H1 (cell line): ENCODE measurements at regions not wholly inside any gene's neighbourhood (a gene's known extent, or its start where the extent isn't known, plus 50 kb on each side); places are given as distances from the start of the nearest gene placed in this dataset.

Experiments used
- CTCF ChIA-PET: fragments of 300-600 bp; sonication (Branson Sonifier 250); formaldehyde crosslinking; loops from one replicate; lab custom pipeline; 2021; ENCODE audit not compliant: partially characterized antibody; lab: Charles Lee
- POLR2A ChIA-PET: fragments of 300-600 bp; sonication (Branson Sonifier 250); formaldehyde crosslinking; loops from one replicate; lab custom pipeline; 2021; ENCODE audit warnings: inconsistent platforms; ENCODE audit not compliant: partially characterized antibody; lab: Charles Lee
- DNase-seq, 2 experiments: peaks; one replicate each; pipeline versions ENCODE4 v3.0.0 to v3.0.0-alpha.2; 2010 to 2022; ENCODE audit warnings: low spot score in 2 of 2, low read depth in 1 of 2, mixed read lengths in 1 of 2
- FAIRE-seq: peaks from 2 replicates; lab custom pipeline; 2011; peaks lifted over from hg19 to GRCh38; lab: Jason Lieb, UNC
- H2AFZ ChIP-seq: 2 replicates; pipeline ENCODE4 v1.8.1; 2012; ENCODE audit warnings: low read length, inconsistent platforms
- H2AK5ac ChIP-seq: 2 replicates; pipeline ENCODE4 v1.6.1; 2013; ENCODE audit warnings: low read depth, low read length
- H2BK120ac ChIP-seq: replicated peaks from 2 replicates; pipeline ENCODE3; 2013; ENCODE audit warnings: low read depth, low read length, inconsistent platforms
- H2BK12ac ChIP-seq: 2 replicates; pipeline ENCODE4 v1.6.1; 2013; ENCODE audit warnings: low read depth, low read length
- H2BK15ac ChIP-seq: 2 replicates; pipeline ENCODE4 v1.6.1; 2013; ENCODE audit warnings: low read length
- H2BK20ac ChIP-seq: 2 replicates; pipeline ENCODE4 v1.6.1; 2013; ENCODE audit warnings: low read length
- H2BK5ac ChIP-seq: 2 replicates; pipeline ENCODE4 v1.6.1; 2013; ENCODE audit warnings: low read depth, low read length
- H3K14ac ChIP-seq: 2 replicates; pipeline ENCODE4 v1.6.1; 2013; ENCODE audit warnings: inconsistent platforms; ENCODE audit not compliant: insufficient read length
- H3K18ac ChIP-seq: 2 replicates; pipeline ENCODE4 v1.6.1; 2013; ENCODE audit warnings: low read length; ENCODE audit errors: extremely low read depth
- H3K23ac ChIP-seq: 2 replicates; pipeline ENCODE4 v1.6.1; 2013; ENCODE audit warnings: inconsistent platforms; ENCODE audit not compliant: insufficient read length
- H3K23me2 ChIP-seq: 2 replicates; pipeline ENCODE4 v1.6.1; 2013; ENCODE audit warnings: low read depth, low read length
- H3K27ac ChIP-seq: 2 replicates; pipeline ENCODE4 v1.6.1; 2011; ENCODE audit warnings: low read depth, low read length, inconsistent platforms
- H3K27me3 ChIP-seq, 4 experiments: replicated peaks in 1 of 4; 1 replicate in 1 of 4; 2 replicates in 3 of 4; pipeline versions ENCODE4 v1.6.1 to v1.8.1; 2011 to 2013; ENCODE audit warnings: low read length in 3 of 4, mild to moderate bottlenecking in 3 of 4, inconsistent platforms in 2 of 4, mixed read lengths in 2 of 4, moderate library complexity in 1 of 4; ENCODE audit not compliant: control insufficient read depth in 3 of 4, insufficient read depth in 3 of 4; ENCODE audit errors: extremely low read depth in 1 of 4
- H3K36me3 ChIP-seq, 4 experiments: 2 replicates each; pipeline versions ENCODE4 v1.6.1 to v1.8.1; 2011 to 2013; ENCODE audit warnings: mild to moderate bottlenecking in 4 of 4, low read length in 3 of 4, moderate library complexity in 2 of 4, control low read depth in 1 of 4, inconsistent platforms in 1 of 4; ENCODE audit not compliant: insufficient read depth in 4 of 4, control insufficient read depth in 2 of 4
- H3K4ac ChIP-seq: replicated peaks from 2 replicates; pipeline ENCODE3; 2013; ENCODE audit warnings: low read length, low read depth, mixed read lengths, inconsistent platforms; ENCODE audit not compliant: insufficient read length
- H3K4me1 ChIP-seq, 4 experiments: replicated peaks in 1 of 4; 1 replicate in 1 of 4; 2 replicates in 3 of 4; pipeline versions ENCODE4 v1.6.1 to v1.8.1; 2011 to 2013; ENCODE audit warnings: low read length in 3 of 4, inconsistent platforms in 2 of 4, mixed read lengths in 1 of 4; ENCODE audit not compliant: insufficient read depth in 4 of 4, control insufficient read depth in 3 of 4
- H3K4me2 ChIP-seq, 2 experiments: 2 replicates each; pipeline versions ENCODE4 v1.6.1 to v1.8.1; 2011 to 2013; ENCODE audit warnings: low read depth in 2 of 2, low read length in 2 of 2, control low read depth in 1 of 2, inconsistent platforms in 1 of 2, mild to moderate bottlenecking in 1 of 2; ENCODE audit not compliant: insufficient read depth in 1 of 2
- H3K4me3 ChIP-seq, 4 experiments: fragments of 200-600, 300-600 bp in 1 of 4; sonication (generic), shearing (Covaris generic), sonication (Bioruptor Twin) in 1 of 4; 2 replicates each; pipeline versions ENCODE4 v1.5.1 to v1.8.1; 2011 to 2016; ENCODE audit warnings: low read length in 4 of 4, low read depth in 3 of 4, control low read depth in 2 of 4, inconsistent platforms in 2 of 4, mild to moderate bottlenecking in 2 of 4, mixed read lengths in 1 of 4, moderate library complexity in 1 of 4; ENCODE audit not compliant: insufficient read depth in 2 of 4; ENCODE audit errors: extremely low read depth in 1 of 4
- H3K56ac ChIP-seq: replicated peaks from 2 replicates; pipeline ENCODE3; 2013; ENCODE audit warnings: low read depth, mild to moderate bottlenecking, mixed read lengths, low read length, inconsistent platforms; ENCODE audit not compliant: insufficient read length
- H3K79me1 ChIP-seq: 2 replicates; pipeline ENCODE4 v1.6.1; 2013; ENCODE audit warnings: low read depth, low read length, control low read depth
- H3K79me2 ChIP-seq, 2 experiments: 2 replicates each; pipeline versions ENCODE4 v1.6.1 to v1.8.1; 2012 to 2013; ENCODE audit warnings: low read length in 2 of 2, mild to moderate bottlenecking in 2 of 2, inconsistent platforms in 1 of 2; ENCODE audit not compliant: insufficient read depth in 2 of 2, control insufficient read depth in 1 of 2
- H3K9ac ChIP-seq, 4 experiments: replicated peaks in 1 of 4; 1 replicate in 1 of 4; 2 replicates in 3 of 4; pipeline versions ENCODE4 v1.6.1 to v1.8.1; 2011 to 2013; ENCODE audit warnings: low read depth in 3 of 4, low read length in 3 of 4, control low read depth in 2 of 4, mild to moderate bottlenecking in 2 of 4, moderate library complexity in 2 of 4, inconsistent platforms in 1 of 4; ENCODE audit errors: extremely low read depth in 1 of 4
- H3K9me3 ChIP-seq, 2 experiments: 2 replicates each; pipeline versions ENCODE4 v1.6.1 to v1.8.1; 2012 to 2013; ENCODE audit warnings: mild to moderate bottlenecking in 2 of 2, moderate library complexity in 2 of 2, control low read depth in 1 of 2, inconsistent platforms in 1 of 2, low read depth in 1 of 2, low read length in 1 of 2, mixed read lengths in 1 of 2; ENCODE audit not compliant: insufficient read depth in 2 of 2
- H4K20me1 ChIP-seq, 2 experiments: replicated peaks in 1 of 2; 2 replicates each; pipeline versions ENCODE3 to v1.8.1; 2011 to 2013; ENCODE audit warnings: inconsistent platforms in 2 of 2, low read length in 2 of 2, mild to moderate bottlenecking in 1 of 2; ENCODE audit not compliant: insufficient read depth in 2 of 2, control insufficient read depth in 1 of 2
- H4K5ac ChIP-seq: 2 replicates; pipeline ENCODE4 v1.6.1; 2013; ENCODE audit warnings: low read length, low read depth, mixed read lengths, inconsistent platforms; ENCODE audit not compliant: insufficient read length
- H4K8ac ChIP-seq: 2 replicates; pipeline ENCODE4 v1.8.0; 2013; ENCODE audit warnings: mild to moderate bottlenecking, moderate library complexity, low read length, inconsistent platforms; ENCODE audit not compliant: insufficient read depth; ENCODE audit errors: extremely low read depth
- H4K91ac ChIP-seq: replicated peaks from 2 replicates; pipeline ENCODE3; 2013; ENCODE audit warnings: low read length, mixed read lengths, inconsistent platforms; ENCODE audit not compliant: insufficient read length
- EGR1 ChIP-seq: IDR thresholded peaks from 2 replicates; pipeline ENCODE4 v1.6.1; 2011; ENCODE audit warnings: low read depth, low read length, borderline replicate concordance
- WGBS, 2 experiments: shearing (Covaris generic) in 1 of 2; methylation state at CpG; one replicate each; pipeline versions ENCODE4 v1.1.6 to v1.1.7; 2013 to 2015; ENCODE audit warnings: low lambda C conversion rate in 2 of 2, mixed read lengths in 2 of 2, inconsistent platforms in 1 of 2, low coverage in 1 of 2, missing lambda C conversion rate in 1 of 2; ENCODE audit not compliant: insufficient replicate concordance in 2 of 2, insufficient coverage in 1 of 2, insufficient read length in 1 of 2; ENCODE audit errors: extremely low coverage in 1 of 2, missing lambda C conversion rate in 1 of 2; 5-methylcytosine and 5-hydroxymethylcytosine counted together

DNA sequence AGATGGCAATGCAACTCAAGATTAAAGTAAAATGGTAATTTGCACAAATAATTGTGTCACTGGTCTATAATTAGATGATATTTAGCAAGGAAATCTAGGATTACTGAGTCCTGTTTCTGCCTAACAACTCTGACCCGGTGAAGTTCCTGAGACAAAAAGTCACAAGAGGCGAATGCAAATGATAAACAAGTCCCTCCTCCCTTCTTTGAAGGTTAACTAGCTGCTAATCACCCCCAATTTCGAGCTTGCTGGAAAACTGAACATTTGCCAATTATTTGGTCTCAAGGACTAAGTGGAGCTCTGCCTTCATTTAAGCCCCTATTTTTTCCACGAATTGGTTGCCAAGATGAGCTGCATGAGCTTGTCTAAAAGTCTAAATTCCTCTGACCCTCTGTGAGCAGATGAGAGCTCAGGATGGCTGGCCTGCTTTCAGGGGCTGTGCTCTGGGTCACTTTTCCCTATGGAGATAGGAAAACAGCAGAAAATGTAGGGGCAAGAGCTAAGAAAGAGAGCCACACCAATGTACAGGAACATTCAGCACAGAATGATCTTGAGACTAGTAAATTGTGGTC lies 127.3 kb downstream of the MBL2 start:
- POLR2A ChIA-PET = no interaction called here
- CTCF ChIA-PET = interaction anchor here (0.6 to 5.3 kb wide), 26 partner anchors 10 to 521 kb away, joined by 3 to 95 read pairs (median 6); partner anchors contain the start of gene MBL2
- H2BK5ac ChIP-seq = no peak overlapping the region
- no peak overlapping the region for H3K18ac ChIP-seq
- H4K5ac ChIP-seq = no peak overlapping the region
- H3K36me3 ChIP-seq = no peaks in the 10 kb centered on the region
- no peak overlapping the region for H2BK15ac ChIP-seq
- no peak overlapping the region for H3K4me2 ChIP-seq
- H3K4me3 ChIP-seq = no peak overlapping the region
- no peaks in the 10 kb centered on the region for H3K23me2 ChIP-seq
- TF ChIP-seq EGR1 = no peak
- TF ChIP-seq, all 59 proteins: peak for 0
- no peak overlapping the region for H3K27ac ChIP-seq
- no peak overlapping the region for H3K9ac ChIP-seq
- H3K14ac ChIP-seq = no peak overlapping the region
- no peaks in the 10 kb centered on the region for H3K27me3 ChIP-seq
- H3K4me1 ChIP-seq = no peaks in the 10 kb centered on the region
- H3K9me3 ChIP-seq = no peaks in the 10 kb centered on the region
- peak overlapping the region; percentile 38 for H3K4ac ChIP-seq
- no peak overlapping the region for H3K56ac ChIP-seq
- no peak overlapping the region for H4K91ac ChIP-seq
- no peak overlapping the region for H2BK20ac ChIP-seq
- H3K79me2 ChIP-seq = no peaks in the 10 kb centered on the region
- H3K79me1 ChIP-seq = no peaks in the 10 kb centered on the region
- H4K20me1 ChIP-seq = no peaks in the 10 kb centered on the region
- FAIRE-seq (no peak), DNase-seq (no peak)
- H4K8ac ChIP-seq = no peak overlapping the region
- H2BK120ac ChIP-seq = no peak overlapping the region
- peak overlapping the region; percentile 78 for H2AFZ ChIP-seq
- H3K23ac ChIP-seq = no peak overlapping the region
- no peak overlapping the region for H2BK12ac ChIP-seq
- 79% methylated on average over 4 of the region's 4 CpGs; no CpG with 5 or more reads in 1 of the 2 experiments for WGBS, 2 experiments
- H2AK5ac ChIP-seq = no peak overlapping the region
